Esophagus squamous epithelium (tissue), 4 donors: ENCODE measurements at regions not wholly inside any gene's neighbourhood (a gene's known extent, or its start where the extent isn't known, plus 50 kb on each side); places are given as distances from the start of the nearest gene placed in this dataset.

Experiments used
- CTCF ChIP-seq, 6 experiments: fragments of 450-650 bp in 4 of 6; fragments of 200-600 bp in 2 of 6; sonication (generic) in 2 of 6; IDR thresholded peaks; one replicate each; pipeline ENCODE4 v1.5.1; 2016 to 2019; ENCODE audit warnings: antibody characterized with exemption in 6 of 6, mild to moderate bottlenecking in 4 of 6, moderate library complexity in 4 of 6
- POLR2A ChIP-seq, 4 donors: fragments of 450-650 bp; IDR thresholded peaks; one replicate each; pipeline ENCODE4 v1.6.1; 2017; ENCODE audit warnings: antibody characterized with exemption in 4 of 4, mild to moderate bottlenecking in 4 of 4, moderate library complexity in 3 of 4

- no peak for TF ChIP-seq CTCF (IDR thresholded peaks at IDR 0.05)
- no peak for TF ChIP-seq POLR2A (IDR thresholded peaks at IDR 0.05)
Measured at GRCh38 chr3:110362751-110363150, 708.9 kb upstream of the NECTIN3 start.
